ENCODE measurements at regions not wholly inside any gene's neighbourhood (a gene's known extent, or its start where the extent isn't known, plus 50 kb on each side); places are given as distances from the start of the nearest gene placed in this dataset.

DNA sequence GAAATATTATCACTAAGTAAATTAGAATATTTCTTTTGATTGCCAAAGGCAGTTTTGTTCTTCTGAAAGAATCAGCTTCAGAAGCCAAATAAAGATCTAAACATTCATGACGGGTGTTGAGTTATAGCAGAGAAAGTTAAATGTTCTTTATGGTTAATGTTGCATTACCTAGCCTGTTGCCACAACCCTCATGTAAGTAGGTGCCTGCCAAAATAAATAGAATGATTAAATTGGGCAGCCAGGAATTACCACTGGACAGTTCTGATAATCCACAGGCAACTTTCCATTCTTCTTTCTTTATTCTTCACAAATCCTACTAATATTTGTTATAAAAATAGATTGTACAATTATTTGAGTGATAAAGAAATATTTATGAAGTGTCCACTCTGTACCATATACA lies 217.9 kb upstream of the NRIP1 start (continued):
- TF ChIP-seq ZNF217 (CRISPR knock-in tag; IDR thresholded peaks at IDR 0.05) (no peak), SNAPC5 (CRISPR knock-in tag; IDR thresholded peaks at IDR 0.05) (no peak), MTA2 (IDR thresholded peaks at IDR 0.05; ENCODE audit: low read depth) (no peak)

GRCh38 chr21:15283138-15283537 lies 218.3 kb upstream of the NRIP1 start:
- no peak for ATAC-seq
- Histone ChIP-seq H2AFZ (ENCODE audit: low read depth, low read length) (no peak overlapping the region), H3K4me1 (replicated peaks in 1 of 2; ENCODE audit: control insufficient read depth in 2 of 2, insufficient read depth in 2 of 2, low read length in 2 of 2) (no peaks in the 10 kb centered on the region), H3K4me2 (ENCODE audit: insufficient read depth, low read length) (no peak overlapping the region), H3K27ac (ENCODE audit: extremely low read depth, low read depth, low read length) (no peak overlapping the region), H3K9ac (ENCODE audit: insufficient read depth in 1 of 2, low read depth in 2 of 2, low read length in 2 of 2) (no peak overlapping the region), H3K9me3 (replicated peaks; ENCODE audit: control insufficient read depth, insufficient read depth, low read depth, low read length) (no peaks in the 10 kb centered on the region), H3K36me3 (ENCODE audit: control insufficient read depth, insufficient read depth, low read length) (no peaks in the 10 kb centered on the region), H4K20me1 (replicated peaks; ENCODE audit: control insufficient read depth, insufficient read depth, low read length) (no peaks in the 10 kb centered on the region), H3K4me3 (no peak overlapping the region), H3K9me1 (ENCODE audit: control insufficient read depth, insufficient read depth, low read length) (no peaks in the 10 kb centered on the region), H3K79me2 (ENCODE audit: control insufficient read depth, insufficient read depth, low read length) (no peaks in the 10 kb centered on the region), H3K27me3 (ENCODE audit: control insufficient read depth in 2 of 2, insufficient read depth in 2 of 2, low read length in 2 of 2) (no peaks in the 10 kb centered on the region)
- POLR2A ChIA-PET: no interaction called here
- CTCF ChIA-PET (ENCODE audit: low intra/inter-chr PET ratio): no interaction called here
- TF ChIP-seq, protein P1, sequence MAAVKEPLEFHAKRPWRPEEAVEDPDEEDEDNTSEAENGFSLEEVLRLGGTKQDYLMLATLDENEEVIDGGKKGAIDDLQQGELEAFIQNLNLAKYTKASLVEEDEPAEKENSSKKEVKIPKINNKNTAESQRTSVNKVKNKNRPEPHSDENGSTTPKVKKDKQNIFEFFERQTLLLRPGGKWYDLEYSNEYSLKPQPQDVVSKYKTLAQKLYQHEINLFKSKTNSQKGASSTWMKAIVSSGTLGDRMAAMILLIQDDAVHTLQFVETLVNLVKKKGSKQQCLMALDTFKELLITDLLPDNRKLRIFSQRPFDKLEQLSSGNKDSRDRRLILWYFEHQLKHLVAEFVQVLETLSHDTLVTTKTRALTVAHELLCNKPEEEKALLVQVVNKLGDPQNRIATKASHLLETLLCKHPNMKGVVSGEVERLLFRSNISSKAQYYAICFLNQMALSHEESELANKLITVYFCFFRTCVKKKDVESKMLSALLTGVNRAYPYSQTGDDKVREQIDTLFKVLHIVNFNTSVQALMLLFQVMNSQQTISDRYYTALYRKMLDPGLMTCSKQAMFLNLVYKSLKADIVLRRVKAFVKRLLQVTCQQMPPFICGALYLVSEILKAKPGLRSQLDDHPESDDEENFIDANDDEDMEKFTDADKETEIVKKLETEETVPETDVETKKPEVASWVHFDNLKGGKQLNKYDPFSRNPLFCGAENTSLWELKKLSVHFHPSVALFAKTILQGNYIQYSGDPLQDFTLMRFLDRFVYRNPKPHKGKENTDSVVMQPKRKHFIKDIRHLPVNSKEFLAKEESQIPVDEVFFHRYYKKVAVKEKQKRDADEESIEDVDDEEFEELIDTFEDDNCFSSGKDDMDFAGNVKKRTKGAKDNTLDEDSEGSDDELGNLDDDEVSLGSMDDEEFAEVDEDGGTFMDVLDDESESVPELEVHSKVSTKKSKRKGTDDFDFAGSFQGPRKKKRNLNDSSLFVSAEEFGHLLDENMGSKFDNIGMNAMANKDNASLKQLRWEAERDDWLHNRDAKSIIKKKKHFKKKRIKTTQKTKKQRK (IDR thresholded peaks at IDR 0.05; ENCODE audit: borderline replicate concordance, low read depth, low read length): no peak
- TF ChIP-seq POLR2G (IDR thresholded peaks at IDR 0.05; ENCODE audit: low read depth, low read length): no peak
- in situ Hi-C loops (cut with MboI) (loop anchor here (25.0 kb wide), 1 partner anchor 871 kb away; no protein-coding TSS in a partner anchor), intact Hi-C loops (cut with micrococcal nuclease) (no loop called here)
- no TSS peak for BruUV-seq (replicated peaks)
- FAIRE-seq: no peak
- no peak for DNase-seq (ENCODE audit: extremely low read depth in 1 of 4, low spot score in 3 of 4)
